Breast epithelium (tissue), 4 donors: ENCODE measurements at regions not wholly inside any gene's neighbourhood (a gene's known extent, or its start where the extent isn't known, plus 50 kb on each side); places are given as distances from the start of the nearest gene placed in this dataset.

Source experiments
- DNase-seq, 2 donors: peaks; one replicate each; pipeline ENCODE4 v3.0.0-alpha.2; 2019; ENCODE audit warnings: low spot score in 2 of 2
- H3K27ac ChIP-seq, 2 donors: fragments of 200-600 bp; sonication (generic) in 1 of 2; one replicate each; pipeline ENCODE4 v1.5.1; 2016 to 2019; ENCODE audit warnings: mild to moderate bottlenecking in 1 of 2
- H3K27me3 ChIP-seq, 2 donors: fragments of 200-600 bp; sonication (generic) in 1 of 2; one replicate each; pipeline versions ENCODE4 v1.5.1 to v1.6.0; 2017 to 2019; ENCODE audit warnings: control low read depth in 1 of 2, mild to moderate bottlenecking in 1 of 2
- H3K36me3 ChIP-seq: fragments of 200-600 bp; one replicate; pipeline ENCODE4 v1.5.1; 2019
- H3K4me1 ChIP-seq, 2 donors: fragments of 200-600 bp; sonication (generic); one replicate each; pipeline ENCODE4 v1.5.1; 2016 to 2019; ENCODE audit warnings: control low read depth in 1 of 2
- H3K4me3 ChIP-seq, 3 donors: fragments of 200-600 bp; sonication (generic); 1 replicate in 2 of 3; 2 replicates in 1 of 3; pipeline ENCODE4 v1.5.1; 2016 to 2019; ENCODE audit warnings: mild to moderate bottlenecking in 3 of 3, moderate library complexity in 2 of 3
- H3K9me3 ChIP-seq, 2 donors: fragments of 200-600 bp; sonication (generic) in 1 of 2; one replicate each; pipeline ENCODE4 v1.5.1; 2016 to 2019; ENCODE audit warnings: control low read depth in 1 of 2
- POLR2A ChIP-seq: fragments of 450-650 bp; IDR thresholded peaks from one replicate; pipeline ENCODE4 v1.6.1; 2016; ENCODE audit warnings: antibody characterized with exemption, mild to moderate bottlenecking, moderate library complexity
- POLR2AphosphoS5 ChIP-seq, 3 donors: sonication (generic); formaldehyde crosslinking; IDR thresholded peaks; one replicate each; pipeline ENCODE4 v1.6.1; 2017; ENCODE audit warnings: antibody characterized with exemption in 3 of 3
- intact Hi-C: fragments of 100-400 bp; cut with DNase I; formaldehyde crosslinking; loops from one replicate; pipeline ENCODE4 v1.15.1; 2023; ENCODE audit warnings: low total_unique reads
- TF ChIP-seq, protein P1 (sequence below), 3 donors: fragments of 450-650 bp; IDR thresholded peaks; one replicate each; pipeline ENCODE4 v1.5.1; 2016 to 2017; ENCODE audit warnings: antibody characterized with exemption in 3 of 3, mild to moderate bottlenecking in 3 of 3, moderate library complexity in 3 of 3

DNA sequence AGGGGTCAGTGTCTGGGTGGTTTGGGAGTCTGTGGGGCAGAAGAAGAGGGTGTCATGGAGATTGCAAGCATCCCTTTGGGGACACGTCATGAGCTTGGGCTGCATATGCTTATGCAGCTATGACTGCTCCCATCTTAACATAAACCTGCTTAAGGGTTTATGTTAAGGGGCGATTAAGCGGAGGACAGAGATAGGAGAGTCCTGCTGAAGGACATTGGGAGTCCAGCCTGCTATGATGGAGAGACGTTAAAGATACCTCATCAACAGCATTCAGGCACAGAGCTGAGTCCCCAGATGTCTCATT, 76.8 kb upstream of the AKR1E2 start:
- Histone ChIP-seq H3K4me1 (no peaks in the 10 kb centered on the region), H3K9me3 (no peaks in the 10 kb centered on the region), H3K27ac (no peak overlapping the region), H3K36me3 (no peaks in the 10 kb centered on the region), H3K4me3 (no peak overlapping the region), H3K27me3 (no peaks in the 10 kb centered on the region)
- DNase-seq = no peak
- TF ChIP-seq POLR2A (no peak), POLR2AphosphoS5 (IDR thresholded peaks at IDR 0.05) (no peak)
- TF ChIP-seq, protein P1, sequence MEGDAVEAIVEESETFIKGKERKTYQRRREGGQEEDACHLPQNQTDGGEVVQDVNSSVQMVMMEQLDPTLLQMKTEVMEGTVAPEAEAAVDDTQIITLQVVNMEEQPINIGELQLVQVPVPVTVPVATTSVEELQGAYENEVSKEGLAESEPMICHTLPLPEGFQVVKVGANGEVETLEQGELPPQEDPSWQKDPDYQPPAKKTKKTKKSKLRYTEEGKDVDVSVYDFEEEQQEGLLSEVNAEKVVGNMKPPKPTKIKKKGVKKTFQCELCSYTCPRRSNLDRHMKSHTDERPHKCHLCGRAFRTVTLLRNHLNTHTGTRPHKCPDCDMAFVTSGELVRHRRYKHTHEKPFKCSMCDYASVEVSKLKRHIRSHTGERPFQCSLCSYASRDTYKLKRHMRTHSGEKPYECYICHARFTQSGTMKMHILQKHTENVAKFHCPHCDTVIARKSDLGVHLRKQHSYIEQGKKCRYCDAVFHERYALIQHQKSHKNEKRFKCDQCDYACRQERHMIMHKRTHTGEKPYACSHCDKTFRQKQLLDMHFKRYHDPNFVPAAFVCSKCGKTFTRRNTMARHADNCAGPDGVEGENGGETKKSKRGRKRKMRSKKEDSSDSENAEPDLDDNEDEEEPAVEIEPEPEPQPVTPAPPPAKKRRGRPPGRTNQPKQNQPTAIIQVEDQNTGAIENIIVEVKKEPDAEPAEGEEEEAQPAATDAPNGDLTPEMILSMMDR (IDR thresholded peaks at IDR 0.05) = no peak
- intact Hi-C loops = no loop called here

DNA sequence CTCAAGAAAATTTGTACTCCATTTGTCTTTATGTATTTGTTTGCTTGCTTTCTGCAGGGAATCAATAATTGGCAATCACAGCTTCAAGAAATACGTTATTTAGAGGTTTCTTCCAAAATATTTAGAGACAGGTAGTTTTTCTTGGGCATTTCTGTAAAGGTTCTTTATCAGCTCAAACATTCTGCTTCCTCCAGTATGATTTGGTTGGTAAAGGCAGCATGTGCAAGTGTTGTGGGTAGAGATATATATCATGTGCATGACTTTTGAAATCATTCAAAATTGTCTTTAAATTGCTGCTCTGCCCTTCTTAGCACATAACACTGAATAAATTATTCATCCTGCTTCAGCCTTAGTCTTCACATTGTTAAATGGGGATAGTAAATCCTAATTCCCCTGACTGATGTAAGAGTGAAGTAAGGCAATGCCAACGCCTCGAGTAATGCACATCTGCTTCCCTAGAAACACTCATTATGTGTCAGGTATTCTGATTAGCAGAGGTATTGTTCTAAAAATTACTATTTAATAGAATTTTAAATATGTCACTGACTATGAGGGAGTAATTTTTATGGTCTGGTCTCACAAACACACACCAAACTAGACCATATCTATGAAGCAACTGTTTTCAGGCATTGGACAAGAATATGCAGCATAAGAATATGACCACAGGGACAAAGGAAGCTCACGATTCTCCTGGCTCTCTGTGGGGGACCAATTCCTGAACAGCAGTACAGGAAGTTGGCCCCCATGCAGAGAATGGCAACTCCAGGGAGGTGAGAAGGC, 77.3 kb upstream of the AKR1E2 start:
- Histone ChIP-seq H3K9me3 (no peaks in the 10 kb centered on the region), H3K4me3 (no peak overlapping the region), H3K4me1 (no peaks in the 10 kb centered on the region), H3K27me3 (no peaks in the 10 kb centered on the region), H3K36me3 (no peaks in the 10 kb centered on the region), H3K27ac (no peak overlapping the region)
- no peak for TF ChIP-seq POLR2AphosphoS5 (IDR thresholded peaks at IDR 0.05)
- TF ChIP-seq, protein P1 (IDR thresholded peaks at IDR 0.05) = no peak
- TF ChIP-seq POLR2A = no peak
- DNase-seq = no peak
- intact Hi-C loops = no loop called here

DNA sequence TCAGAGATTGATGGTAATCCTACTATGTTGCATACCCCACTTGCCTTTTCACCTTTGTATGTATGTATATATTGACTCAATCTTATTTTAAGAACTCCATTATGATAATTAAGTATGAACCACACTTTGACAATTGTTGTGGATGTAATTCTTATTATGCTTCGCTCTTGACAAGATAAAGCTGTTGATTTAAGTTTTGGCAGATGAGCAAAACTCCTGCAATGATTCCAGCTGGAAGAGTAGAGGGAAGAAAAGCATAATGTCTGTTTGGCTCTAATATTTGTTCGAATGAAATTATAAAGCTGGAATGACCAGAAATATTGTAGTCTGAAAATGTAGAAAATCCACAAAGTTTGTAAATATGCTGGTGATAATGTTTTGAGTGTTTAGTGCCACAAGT, 83.8 kb upstream of the AKR1E2 start:
- H3K9me3 ChIP-seq = no peaks in the 10 kb centered on the region
- no peak overlapping the region for H3K27ac ChIP-seq
- TF ChIP-seq POLR2A = no peak
- no peak for TF ChIP-seq POLR2AphosphoS5 (IDR thresholded peaks at IDR 0.05)
- TF ChIP-seq, protein P1 (IDR thresholded peaks at IDR 0.05) = no peak
- H3K27me3 ChIP-seq = no peaks in the 10 kb centered on the region
- H3K4me1 ChIP-seq = no peaks in the 10 kb centered on the region
- no peak overlapping the region for H3K4me3 ChIP-seq
- intact Hi-C loops = no loop called here
- H3K36me3 ChIP-seq = no peaks in the 10 kb centered on the region
- no peak for DNase-seq

DNA sequence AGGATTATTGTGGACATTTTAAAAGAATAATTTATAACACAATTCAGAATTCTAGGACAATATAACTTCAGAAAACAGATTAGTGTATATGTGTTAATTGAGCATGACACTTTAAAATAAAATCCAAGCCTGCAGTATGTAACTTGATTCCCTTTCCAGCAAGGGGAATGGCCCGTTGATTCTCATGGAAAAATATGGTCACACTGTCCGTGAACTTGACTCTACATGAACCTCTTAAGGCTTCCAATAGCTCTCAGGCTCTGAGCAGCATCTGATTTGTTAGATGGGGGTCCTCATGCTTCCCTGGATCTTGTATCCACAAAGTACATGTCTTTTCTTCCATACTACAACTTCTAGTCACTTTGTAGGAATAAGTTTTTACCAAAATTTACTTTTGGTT, 85.5 kb upstream of the AKR1E2 start:
- Histone ChIP-seq H3K27ac (no peak overlapping the region), H3K27me3 (no peaks in the 10 kb centered on the region), H3K9me3 (no peaks in the 10 kb centered on the region), H3K4me3 (no peak overlapping the region), H3K4me1 (no peaks in the 10 kb centered on the region), H3K36me3 (no peaks in the 10 kb centered on the region)
- DNase-seq = no peak
- TF ChIP-seq POLR2A = no peak
- TF ChIP-seq, protein P1 (IDR thresholded peaks at IDR 0.05) = no peak
- no peak for TF ChIP-seq POLR2AphosphoS5 (IDR thresholded peaks at IDR 0.05)
- intact Hi-C loops = no loop called here

DNA sequence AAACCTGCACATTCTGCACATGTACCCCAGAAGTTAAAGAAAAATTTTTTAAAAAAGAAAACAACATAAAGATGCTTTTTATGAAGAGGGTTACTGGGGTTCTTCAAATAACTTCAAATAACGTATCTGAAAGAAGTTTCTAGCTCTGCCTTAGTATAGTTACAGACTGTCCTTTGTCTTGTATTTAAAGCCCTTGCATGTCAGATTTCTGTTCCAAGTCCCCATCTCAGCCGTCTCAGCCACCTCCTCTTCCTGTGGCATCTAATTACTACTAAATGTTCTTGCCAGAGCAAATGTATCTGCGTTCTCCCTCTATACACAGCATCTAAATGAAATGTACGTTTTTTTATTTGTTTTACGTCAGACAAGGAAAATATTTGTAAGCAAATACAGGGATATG, 89.4 kb upstream of the AKR1E2 start:
- no peak overlapping the region for H3K27ac ChIP-seq
- DNase-seq = no peak
- no peaks in the 10 kb centered on the region for H3K9me3 ChIP-seq
- intact Hi-C loops = no loop called here
- no peak overlapping the region for H3K4me3 ChIP-seq
- H3K27me3 ChIP-seq = no peaks in the 10 kb centered on the region
- no peaks in the 10 kb centered on the region for H3K36me3 ChIP-seq
- no peaks in the 10 kb centered on the region for H3K4me1 ChIP-seq
- TF ChIP-seq POLR2AphosphoS5 (IDR thresholded peaks at IDR 0.05) (no peak), POLR2A (no peak)
- TF ChIP-seq, protein P1 (IDR thresholded peaks at IDR 0.05) = no peak
